NCI-H2029 treated with DMSO at 0.1 percent for 48 hours (cell line): ENCODE measurements at regions not wholly inside any gene's neighbourhood (a gene's known extent, or its start where the extent isn't known, plus 50 kb on each side); places are given as distances from the start of the nearest gene placed in this dataset.
A peak's percentile ranks its signal among the peaks of the same experiment; 100 is the strongest.

ENCODE experiments used
- DNase-seq: peaks from one replicate; lab custom pipeline; 2025; lab: John Stamatoyannopoulos, UW

GRCh38 chr7:86972072-86972471, 87.4 kb downstream of the ELAPOR2 start:
- no peak for DNase-seq

DNA sequence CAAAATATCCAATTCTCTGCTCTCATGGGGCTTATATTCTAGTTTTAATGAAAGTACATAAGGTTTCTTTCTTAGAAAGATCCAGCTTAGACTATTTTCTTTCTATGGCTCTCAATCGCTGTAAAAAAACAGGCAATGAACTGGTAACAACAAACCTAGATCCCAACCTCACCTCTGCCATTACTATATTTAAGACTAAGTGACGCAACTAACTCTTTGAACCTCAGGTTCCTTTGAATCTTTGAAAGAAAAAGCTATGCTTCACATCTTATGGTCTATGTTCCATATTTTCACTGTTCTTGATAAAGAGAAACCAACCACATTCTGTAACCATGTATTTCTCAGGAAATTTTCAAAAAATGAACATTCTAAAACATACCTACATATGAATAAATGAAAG, 88.5 kb downstream of the ELAPOR2 start:
- no peak for DNase-seq

DNA sequence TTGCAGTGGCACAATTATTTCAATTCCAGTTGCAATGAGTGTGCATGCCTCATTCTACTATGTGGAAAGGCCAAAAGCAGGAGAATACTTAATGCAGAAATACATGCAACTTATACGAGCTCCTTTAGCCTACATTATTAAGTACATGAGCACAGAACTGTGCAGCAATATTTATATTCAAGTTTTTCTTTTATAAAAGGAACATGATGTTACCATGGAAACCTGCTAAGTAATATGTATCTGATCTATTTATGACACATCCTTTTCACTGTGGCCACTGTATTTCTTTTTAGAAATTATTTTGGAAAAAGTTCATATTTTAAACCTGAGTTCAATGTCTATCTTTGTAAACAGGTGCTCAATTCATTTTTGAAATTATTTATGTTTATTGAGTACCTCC, 88.9 kb downstream of the ELAPOR2 start:
- no peak for DNase-seq

DNA sequence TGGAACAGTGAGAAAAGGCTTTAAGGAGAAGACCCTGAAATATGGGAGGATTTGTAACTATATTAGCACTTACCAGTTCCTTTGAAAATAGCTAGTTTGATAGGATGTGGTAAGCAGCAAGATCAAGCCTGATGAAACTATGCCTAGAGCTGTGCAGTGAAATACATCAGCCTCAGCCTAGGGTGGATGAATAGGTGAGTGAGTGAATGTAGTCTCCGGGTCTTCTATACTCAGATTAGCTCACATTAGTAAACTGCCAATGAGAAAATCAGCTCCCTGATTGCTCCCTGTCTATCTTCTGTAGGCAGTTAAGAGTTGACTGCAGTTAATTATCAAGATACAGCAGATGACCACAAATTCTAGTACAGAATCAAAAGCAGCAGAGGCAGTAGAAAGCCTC, 89.6 kb downstream of the ELAPOR2 start:
- no peak for DNase-seq

GRCh38 chr7:86968618-86969017, 90.8 kb downstream of the ELAPOR2 start:
- peak; percentile 23 for DNase-seq

GRCh38 chr7:86966916-86967315, 92.5 kb downstream of the ELAPOR2 start:
- no peak for DNase-seq

DNA sequence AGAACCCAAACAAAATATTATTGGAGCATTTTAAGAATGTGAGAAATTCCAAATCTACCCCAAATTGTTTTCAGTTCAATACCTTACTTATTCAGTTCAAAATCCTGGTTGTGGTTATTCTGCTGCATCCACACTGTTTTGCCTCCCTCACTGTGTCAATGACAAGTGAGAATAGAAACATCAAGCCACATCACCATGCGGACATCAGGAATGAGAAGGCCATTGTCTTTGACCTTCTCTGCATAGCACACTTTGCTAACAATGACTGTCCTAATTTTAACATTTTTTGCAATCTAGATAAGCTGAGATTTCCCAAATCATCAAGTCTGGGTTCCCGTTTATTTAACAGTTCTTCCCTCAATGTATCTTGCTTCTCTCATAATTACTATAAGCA, 93.7 kb downstream of the ELAPOR2 start:
- no peak for DNase-seq

GRCh38 chr7:86964973-86965726, 94.3 kb downstream of the ELAPOR2 start:
- no peak for DNase-seq

DNA sequence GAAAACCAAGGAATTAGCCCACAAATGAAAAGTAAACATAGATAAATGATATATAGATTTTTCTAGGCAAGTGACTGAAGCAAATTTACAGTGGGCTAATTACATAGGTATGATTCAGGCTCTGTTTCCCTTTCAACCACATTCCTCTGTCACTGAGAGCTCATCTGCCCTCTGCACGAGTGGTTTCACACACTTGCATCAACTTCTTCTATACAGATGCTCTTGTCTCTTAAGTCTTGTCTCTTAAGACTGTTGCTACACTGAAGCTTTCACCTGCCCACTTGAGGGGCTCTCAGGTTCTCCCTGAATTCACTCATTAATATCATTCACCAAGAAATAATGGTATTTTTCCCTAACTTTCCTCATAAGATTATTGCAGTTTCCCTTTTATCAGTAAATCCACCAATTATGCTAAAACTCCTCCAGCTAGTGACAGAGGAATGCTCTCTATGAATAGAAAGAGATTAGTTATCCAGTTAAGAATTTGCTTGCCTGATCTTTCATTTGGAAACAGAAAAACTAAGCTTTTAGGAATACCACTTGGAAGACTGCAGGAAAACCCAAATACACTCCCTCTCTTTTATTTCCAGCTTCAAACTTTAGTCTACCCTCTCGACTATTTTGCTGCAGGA, 95.7 kb downstream of the ELAPOR2 start:
- DNase-seq = no peak

GRCh38 chr7:86962623-86963022, 96.8 kb downstream of the ELAPOR2 start:
- no peak for DNase-seq

DNA sequence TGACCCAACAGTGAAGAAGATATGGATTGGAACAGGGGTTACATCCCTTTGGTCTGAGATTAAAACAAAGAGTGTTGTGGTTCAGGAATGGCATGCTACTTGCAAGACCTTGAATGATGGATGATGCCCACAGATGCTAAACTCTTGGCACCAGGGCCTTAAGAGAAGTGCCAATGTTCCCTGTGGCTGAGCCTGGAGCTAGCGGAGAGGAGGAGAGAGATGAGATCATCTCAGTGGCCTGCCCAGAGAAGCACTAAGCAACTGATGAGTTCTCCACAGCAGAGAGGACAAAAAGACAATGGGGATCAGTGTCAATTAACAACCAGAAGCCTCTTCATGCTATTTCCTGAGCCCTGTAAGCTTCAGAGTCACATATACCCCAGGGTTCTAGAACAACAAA, 97.8 kb downstream of the ELAPOR2 start:
- peak; percentile 84 for DNase-seq

DNA sequence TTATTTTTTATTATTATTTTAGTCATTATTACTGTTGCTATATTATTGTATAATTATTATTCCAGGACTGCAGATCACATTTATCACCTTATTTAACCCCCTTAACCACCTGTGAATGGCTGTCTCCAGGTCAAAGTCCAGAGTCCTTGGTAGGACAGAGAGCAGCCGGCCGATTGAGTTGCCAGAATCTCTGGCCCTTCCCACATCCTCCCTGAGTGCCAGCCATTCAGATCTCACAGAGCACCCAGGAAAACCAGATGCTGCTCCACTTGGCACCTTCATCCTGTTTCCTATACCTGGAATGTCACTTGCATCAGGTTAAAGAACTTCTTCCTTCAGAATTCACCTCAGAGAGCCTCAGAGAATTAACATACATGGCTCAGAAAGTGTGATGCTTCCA, 101.1 kb downstream of the ELAPOR2 start:
- no peak for DNase-seq

GRCh38 chr7:86956567-86956966, 102.9 kb downstream of the ELAPOR2 start:
- DNase-seq = no peak

- no peak for DNase-seq
Observed at GRCh38 chr7:86955895-86956503, 103.5 kb downstream of the ELAPOR2 start.

GRCh38 chr7:86954971-86955370, 104.5 kb downstream of the ELAPOR2 start:
- no peak for DNase-seq

- no peak for DNase-seq
Observed at GRCh38 chr7:86953653-86954336, 105.7 kb downstream of the ELAPOR2 start.

DNA sequence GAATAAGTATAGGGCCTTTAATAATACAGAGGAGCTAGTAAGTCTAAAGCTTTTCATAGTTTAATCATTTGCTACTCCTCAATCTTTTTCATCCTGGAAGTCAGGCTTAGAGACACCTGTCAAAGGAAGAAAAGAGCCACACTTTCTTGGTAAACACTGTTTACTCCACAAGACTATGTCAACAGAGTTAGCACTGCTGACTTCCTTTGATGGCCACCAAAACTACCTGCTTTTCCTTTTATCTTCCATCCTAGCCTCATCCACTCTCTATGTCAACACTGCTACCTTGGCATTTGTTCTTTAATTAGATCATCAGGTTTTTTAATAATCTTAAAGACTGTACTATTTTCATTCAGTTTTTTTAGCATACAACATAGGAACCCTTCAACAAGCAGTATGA, 106.2 kb downstream of the ELAPOR2 start:
- DNase-seq = no peak

DNA sequence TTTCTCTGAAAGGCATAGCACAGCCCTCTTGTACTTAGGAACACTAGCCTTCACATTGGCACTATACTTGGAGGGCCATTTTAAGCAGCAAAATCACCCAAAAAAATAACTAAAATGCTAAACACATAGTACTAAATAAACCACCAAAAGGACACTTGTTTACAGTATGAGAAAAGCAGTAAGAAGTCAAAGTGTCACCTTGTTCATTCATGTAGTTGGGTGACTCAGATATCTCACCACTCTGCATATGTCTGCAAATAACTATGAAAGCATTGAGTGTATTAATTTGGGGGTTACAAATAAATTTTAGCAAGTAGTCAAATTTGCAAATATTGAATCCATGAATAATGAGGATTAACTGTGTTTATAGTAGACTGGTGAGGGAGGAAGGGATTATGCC, 107.6 kb downstream of the ELAPOR2 start:
- DNase-seq = no peak

DNA sequence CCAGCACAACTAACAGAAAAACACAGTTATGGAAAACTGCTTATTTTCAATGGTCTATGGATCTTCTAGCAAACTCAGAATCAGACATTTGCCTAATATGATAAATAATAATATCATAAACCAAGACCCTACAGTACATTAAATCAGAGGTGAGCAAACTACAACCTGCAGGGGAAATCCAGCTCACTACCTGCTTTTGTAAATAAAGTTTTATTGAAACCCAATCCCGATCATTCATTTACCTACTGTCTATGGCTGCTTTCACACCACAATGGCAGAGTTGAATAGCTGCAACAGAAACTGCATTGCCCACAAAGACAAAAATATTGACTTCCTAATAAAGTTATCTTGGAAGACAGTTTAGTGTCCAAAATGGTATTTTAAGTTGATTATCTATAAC, 108.5 kb downstream of the ELAPOR2 start:
- no peak for DNase-seq

GRCh38 chr7:86950360-86950759, 109.1 kb downstream of the ELAPOR2 start:
- DNase-seq = no peak

DNA sequence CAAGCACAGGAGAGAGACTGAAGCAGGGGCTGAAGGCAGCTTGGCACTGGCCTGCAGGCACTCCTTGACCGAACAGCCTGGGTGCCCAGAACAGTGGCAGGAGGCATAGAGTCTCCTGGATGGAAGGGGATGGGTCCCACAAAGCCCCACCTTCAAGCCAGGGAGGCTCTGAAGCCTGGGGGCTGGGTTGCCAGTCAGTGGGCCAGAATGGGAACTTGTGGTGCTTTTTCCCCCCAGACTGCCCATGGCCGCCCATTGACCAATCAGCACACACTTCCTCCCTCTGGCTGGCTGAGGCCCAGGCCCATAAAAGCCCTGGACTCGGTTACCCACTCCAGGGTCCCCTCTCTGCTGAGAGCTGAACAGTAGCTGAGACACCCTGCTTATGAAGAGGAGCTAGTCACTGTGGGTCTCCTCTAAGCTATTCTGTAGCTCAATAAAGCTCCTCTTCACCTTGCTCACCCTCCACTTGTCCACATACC, 109.6 kb downstream of the ELAPOR2 start:
- no peak for DNase-seq

- no peak for DNase-seq
Observed at GRCh38 chr7:86949052-86949778, 110.2 kb downstream of the ELAPOR2 start.
